HG02759 (cell line): ENCODE measurements at regions not wholly inside any gene's neighbourhood (a gene's known extent, or its start where the extent isn't known, plus 50 kb on each side); places are given as distances from the start of the nearest gene placed in this dataset.
"Not testable (repeated sequence)": the region's sequence is repeated elsewhere in the genome, so short reads cannot be mapped to it uniquely, and the experiment has no call there.

Experiments used
- ATAC-seq: cut with Tn5 transposase; IDR thresholded peaks from one replicate; pipeline ENCODE4 v1.9.1; 2021; ENCODE audit warnings: mild to moderate bottlenecking, moderate library complexity; ENCODE audit not compliant: unreplicated experiment

DNA sequence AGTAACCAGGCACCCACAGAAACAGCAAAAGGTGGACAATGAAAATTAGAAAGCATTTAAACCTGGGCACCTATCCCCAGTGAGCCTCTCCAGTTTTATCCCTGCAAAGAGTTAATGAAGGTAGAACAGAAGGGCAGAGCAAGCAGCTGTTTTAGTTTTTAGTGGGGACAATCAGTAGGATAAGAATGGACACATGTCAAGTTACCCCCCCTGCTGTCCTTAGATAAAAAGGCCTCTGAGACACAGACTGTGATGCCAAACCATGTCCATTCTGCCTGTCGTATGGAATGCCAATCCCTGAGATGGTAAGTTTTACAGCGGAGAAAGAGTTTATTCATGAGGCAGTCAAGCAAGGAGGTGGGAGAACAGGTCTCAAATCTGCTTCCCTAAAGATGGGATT, 162.6 kb upstream of the AGR3 start:
- ATAC-seq, result no peak

GRCh38 chr7:17044861-17045260, 163.1 kb upstream of the AGR3 start:
- ATAC-seq, result no peak

- no peak for ATAC-seq
These were observed 164.5 kb upstream of the AGR3 start for GRCh38 chr7:17046259-17046658.

DNA sequence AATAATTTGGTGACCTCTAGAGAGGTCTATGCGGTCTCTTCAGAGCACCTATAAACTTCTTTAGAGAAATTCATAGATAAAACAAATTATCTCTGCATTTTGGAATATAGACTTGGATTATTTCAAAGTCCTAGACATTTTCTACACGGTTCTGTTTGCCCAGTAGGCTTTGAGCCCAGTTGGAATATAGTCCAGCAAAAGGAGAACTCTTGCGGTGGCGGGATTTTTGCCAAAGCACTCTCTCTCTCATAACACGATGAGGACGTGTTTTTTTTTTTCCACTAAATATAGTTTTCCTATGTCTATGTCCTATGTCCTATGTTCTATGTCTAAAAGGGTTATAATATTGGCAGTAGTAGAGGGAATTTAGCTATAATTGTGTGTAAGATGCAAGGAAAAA, 164.9 kb upstream of the AGR3 start:
- ATAC-seq, result no peak

DNA sequence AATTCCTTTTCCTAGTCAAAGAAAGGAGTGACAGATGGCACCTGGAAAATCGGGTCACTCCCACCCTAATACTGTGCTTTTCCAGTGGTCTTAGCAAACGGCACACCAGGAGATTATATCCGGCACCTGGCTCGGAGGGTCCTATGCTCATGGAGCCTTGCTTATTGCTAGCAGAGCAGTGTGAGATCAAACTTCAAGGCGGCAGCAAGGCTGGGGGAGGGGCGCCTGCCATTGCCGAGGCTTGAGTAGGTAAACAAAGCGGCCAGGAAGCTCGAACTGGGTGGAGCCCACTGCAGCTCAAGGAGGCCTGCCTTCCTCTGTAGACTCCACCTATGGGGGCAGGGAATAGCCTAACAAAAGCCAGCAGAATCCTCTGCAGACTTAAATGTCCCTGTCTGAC, 171.4 kb upstream of the AGR3 start:
- ATAC-seq, result not testable (repeated sequence)

- ATAC-seq, result no peak
These were observed 172.4 kb upstream of the AGR3 start for GRCh38 chr7:17054206-17054605.

- ATAC-seq, result no peak
These were observed 173.1 kb upstream of the AGR3 start for GRCh38 chr7:17054836-17055235.

- no peak for ATAC-seq
These were observed 173.8 kb upstream of the AGR3 start for GRCh38 chr7:17055596-17055995.

GRCh38 chr7:17056491-17057142, 174.8 kb upstream of the AGR3 start:
- no peak for ATAC-seq

GRCh38 chr7:17057143-17057509, 175.3 kb upstream of the AGR3 start:
- ATAC-seq, result no peak

GRCh38 chr7:17058568-17058967, 176.8 kb upstream of the AGR3 start:
- no peak for ATAC-seq

GRCh38 chr7:17060051-17060450, 178.3 kb upstream of the AGR3 start:
- no peak for ATAC-seq

- ATAC-seq, result no peak
These were observed 179.7 kb upstream of the AGR3 start for GRCh38 chr7:17061443-17061842.

DNA sequence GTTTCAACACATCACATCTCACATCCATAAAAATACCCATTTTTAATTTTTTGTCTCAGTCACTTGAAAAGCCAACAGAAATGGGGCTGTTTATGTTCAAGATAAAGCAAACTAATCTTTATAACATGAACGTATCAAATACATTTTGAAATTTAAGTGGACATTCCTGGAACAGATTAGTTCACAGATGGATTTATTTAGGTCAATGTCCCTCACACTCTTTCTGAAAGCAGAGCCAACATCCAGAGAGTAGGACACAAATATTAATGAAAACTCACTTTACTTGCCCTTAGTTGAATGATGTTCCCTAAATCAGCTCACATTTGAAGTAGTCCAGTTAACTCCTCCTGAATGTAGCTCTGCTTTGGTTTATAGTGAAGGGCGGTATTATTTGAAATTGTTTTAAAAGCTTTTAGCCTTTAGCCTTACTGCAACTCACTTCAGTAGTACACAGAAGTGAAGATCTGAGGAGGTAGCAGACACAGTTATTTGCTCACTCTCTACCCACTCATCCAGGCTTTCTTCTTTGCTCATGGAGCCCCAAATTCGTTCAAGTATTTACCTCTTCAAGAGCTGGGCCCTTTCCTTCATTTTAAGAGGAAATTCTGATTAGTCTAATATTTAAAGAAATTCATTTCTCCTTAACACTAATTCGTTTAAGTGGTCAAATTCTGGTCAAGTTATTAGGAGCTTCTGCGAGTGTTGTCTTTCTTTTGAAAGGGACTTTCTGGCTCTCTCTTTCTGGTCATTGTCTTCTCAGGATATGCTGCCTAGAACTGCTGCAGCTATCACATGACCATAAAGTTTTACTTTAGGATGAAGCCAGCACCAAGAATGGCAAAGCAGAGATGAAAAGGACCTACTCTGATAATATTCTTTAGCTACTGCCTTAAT, 180.6 kb upstream of the AGR3 start:
- peak; percentile 51 for ATAC-seq

DNA sequence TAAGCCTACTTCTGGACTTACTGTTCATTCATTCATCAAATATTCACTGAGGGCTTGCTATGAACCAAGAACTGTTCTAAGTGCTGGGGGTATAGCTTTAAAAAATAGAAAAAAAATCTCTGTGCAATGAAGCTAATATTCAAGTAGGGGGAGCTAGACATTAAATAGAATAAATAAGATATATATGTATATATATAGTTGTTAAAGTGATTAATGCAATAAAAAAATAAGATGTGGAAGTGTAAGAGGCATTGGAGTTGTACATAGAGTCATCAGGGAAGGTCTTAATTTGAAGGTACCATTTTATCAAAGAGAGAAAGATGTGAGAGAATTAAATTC, 181.2 kb upstream of the AGR3 start:
- peak; percentile 32 for ATAC-seq

- ATAC-seq, result no peak
These were observed 185.9 kb upstream of the AGR3 start for GRCh38 chr7:17067691-17068090.

- peak; percentile 51 for ATAC-seq
These were observed 187.4 kb upstream of the AGR3 start for GRCh38 chr7:17069146-17069545.

- ATAC-seq, result no peak
These were observed 188.5 kb upstream of the AGR3 start for GRCh38 chr7:17070231-17070708.

- ATAC-seq, result peak; percentile 72
These were observed 190.1 kb upstream of the AGR3 start for GRCh38 chr7:17071866-17072265.

GRCh38 chr7:17075601-17076255, 193.9 kb upstream of the AGR3 start:
- ATAC-seq, result no peak

- no peak for ATAC-seq
These were observed 196.5 kb upstream of the AGR3 start for GRCh38 chr7:17078298-17078697.
